K562 (cell line): ENCODE measurements at regions not wholly inside any gene's neighbourhood (a gene's known extent, or its start where the extent isn't known, plus 50 kb on each side); places are given as distances from the start of the nearest gene placed in this dataset.

Experiments
- ATAC-seq: fragments of 200-7000 bp; cut with Tn5 transposase; 3 replicates; pipeline ENCODE4 v1.9.1; 2020; ENCODE audit warnings: moderate library complexity
- BruUV-seq: library from RNA; stranded (reverse); fragments of 400-500 nt; replicated peaks from 2 replicates; lab custom pipeline; 2021; lab: Mats Ljungman, UMichigan
- CTCF ChIA-PET: fragments of 300-600 bp; formaldehyde crosslinking; extraction: SDS; loops from one replicate; lab custom pipeline; 2021; ENCODE audit warnings: low intra/inter-chr PET ratio; lab: Yijun Ruan, JAX
- POLR2A ChIA-PET: fragments of 300-600, 350-650 bp; sonication (Branson Sonifier 250); formaldehyde crosslinking; extraction: SDS; loops from one replicate; lab custom pipeline; 2021; ENCODE audit warnings: antibody characterized with exemption, inconsistent platforms; lab: Yijun Ruan, JAX
- DNase-seq, 4 experiments: peaks; one replicate each; pipeline versions ENCODE4 v3.0.0 to v3.0.0-alpha.2; 2011 to 2018; ENCODE audit warnings: low spot score in 3 of 4, mixed read lengths in 3 of 4; ENCODE audit errors: extremely low read depth in 1 of 4
- FAIRE-seq: peaks from 2 replicates; lab custom pipeline; 2011; peaks lifted over from hg19 to GRCh38; lab: Jason Lieb, UNC
- H2AFZ ChIP-seq: 2 replicates; pipeline ENCODE4 v1.6.0; 2011; ENCODE audit warnings: low read depth, low read length, control low read depth, inconsistent platforms
- H3K27ac ChIP-seq: fragments of 200-600 bp; 3 replicates; pipeline ENCODE4 v1.8.0; 2011; ENCODE audit warnings: low read depth, mild to moderate bottlenecking, control low read depth, inconsistent platforms, low read length, moderate library complexity, mixed read lengths; ENCODE audit errors: extremely low read depth
- H3K27me3 ChIP-seq, 2 experiments: fragments of 300-600 bp in 1 of 2; 2 replicates in 1 of 2; 3 replicates in 1 of 2; pipeline versions ENCODE4 v1.6.0 to v1.8.0; 2011; ENCODE audit warnings: inconsistent platforms in 2 of 2, low read length in 2 of 2, mild to moderate bottlenecking in 1 of 2, mixed read lengths in 1 of 2, moderate library complexity in 1 of 2; ENCODE audit not compliant: control insufficient read depth in 2 of 2, insufficient read depth in 2 of 2
- H3K36me3 ChIP-seq: fragments of 300-600 bp; 3 replicates; pipeline ENCODE4 v1.8.0; 2011; ENCODE audit warnings: mild to moderate bottlenecking, low read length, inconsistent platforms; ENCODE audit not compliant: control insufficient read depth, insufficient read depth
- H3K4me1 ChIP-seq, 2 experiments: fragments of 200-600 bp in 1 of 2; replicated peaks in 1 of 2; 2 replicates in 1 of 2; 3 replicates in 1 of 2; pipeline versions ENCODE4 v1.5.1 to v1.8.0; 2011; ENCODE audit warnings: inconsistent platforms in 2 of 2, low read length in 2 of 2, mild to moderate bottlenecking in 1 of 2, mixed read lengths in 1 of 2, moderate library complexity in 1 of 2; ENCODE audit not compliant: control insufficient read depth in 2 of 2, insufficient read depth in 2 of 2
- H3K4me2 ChIP-seq: 2 replicates; pipeline ENCODE4 v1.6.1; 2011; ENCODE audit warnings: low read length, control low read depth, inconsistent platforms, mixed read lengths; ENCODE audit not compliant: insufficient read depth
- H3K4me3 ChIP-seq: fragments of 200-600 bp; sonication (generic), shearing (Covaris generic); 2 replicates; pipeline ENCODE4 v1.5.1; 2016; ENCODE audit warnings: control low read depth, inconsistent platforms
- H3K79me2 ChIP-seq: fragments of 200-600 bp; 3 replicates; pipeline ENCODE4 v1.8.0; 2011; ENCODE audit warnings: low read length, inconsistent platforms; ENCODE audit not compliant: control insufficient read depth, insufficient read depth
- H3K9ac ChIP-seq, 2 experiments: 2 replicates each; pipeline versions ENCODE4 v1.6.0 to v1.6.1; 2011; ENCODE audit warnings: low read depth in 2 of 2, low read length in 2 of 2, control low read depth in 1 of 2, inconsistent platforms in 1 of 2, mild to moderate bottlenecking in 1 of 2, mixed read lengths in 1 of 2; ENCODE audit not compliant: insufficient read depth in 1 of 2
- H3K9me1 ChIP-seq: one replicate; pipeline ENCODE4 v1.6.0; 2011; ENCODE audit warnings: inconsistent platforms, mild to moderate bottlenecking, low read length, moderate library complexity; ENCODE audit not compliant: control insufficient read depth, insufficient read depth
- H3K9me3 ChIP-seq: replicated peaks from 2 replicates; pipeline ENCODE4 v1.5.1; 2011; ENCODE audit warnings: low read depth, low read length, inconsistent platforms; ENCODE audit not compliant: control insufficient read depth, insufficient read depth
- H4K20me1 ChIP-seq: replicated peaks from 2 replicates; pipeline ENCODE4 v1.6.1; 2011; ENCODE audit warnings: low read length, inconsistent platforms, mixed read lengths; ENCODE audit not compliant: control insufficient read depth, insufficient read depth
- NEUROD1 ChIP-seq: fragments of 150-350 bp; IDR thresholded peaks from 2 replicates; pipeline ENCODE4 v1.6.1; 2014; ENCODE audit warnings: borderline replicate concordance, low read length, low read depth; ENCODE audit not compliant: partially characterized antibody
- STAT5A ChIP-seq: IDR thresholded peaks from 2 replicates; pipeline ENCODE4 v1.6.1; 2012; ENCODE audit warnings: low read length, inconsistent platforms, borderline replicate concordance
- WGBS: fragments of 100-300 bp; shearing (Covaris generic); methylation state at CpG from one replicate; pipeline ENCODE4 v1.1.6; 2016; ENCODE audit warnings: low coverage, mixed read lengths; ENCODE audit not compliant: insufficient coverage; ENCODE audit errors: missing lambda C conversion rate; 5-methylcytosine and 5-hydroxymethylcytosine counted together
- in situ Hi-C: fragments of 300-500 bp; cut with MboI; formaldehyde crosslinking; loops from 4 replicates; pipeline ENCODE4 v1.15.0; 2018; ENCODE audit warnings: inconsistent platforms, mixed read lengths
- intact Hi-C: fragments of 100-400 bp; cut with micrococcal nuclease; formaldehyde crosslinking; loops from 2 replicates; pipeline ENCODE4 v1.14.2; 2022
- TF ChIP-seq, protein P1 (sequence below): fragments of 450-650 bp; IDR thresholded peaks from 2 replicates; pipeline ENCODE4 v1.6.1; 2016; ENCODE audit warnings: mild to moderate bottlenecking, moderate library complexity

DNA sequence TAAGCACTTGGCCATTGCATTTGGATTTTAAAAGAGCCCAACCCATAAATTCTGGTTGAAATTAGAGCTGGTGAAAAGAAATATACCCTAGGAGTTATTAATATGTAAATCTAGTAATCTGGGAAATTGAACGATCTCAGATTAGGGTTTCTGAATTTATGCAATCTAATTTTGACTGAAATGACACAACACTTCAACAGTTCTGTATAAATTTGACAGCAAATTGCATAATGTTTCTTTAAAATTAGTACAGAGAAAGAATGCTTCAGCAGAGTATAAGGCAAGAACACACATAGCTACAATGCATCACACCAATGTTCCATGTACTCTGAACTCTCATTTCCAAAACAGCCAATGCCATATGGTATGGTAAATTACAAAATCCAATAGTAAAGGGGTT, 201.5 kb upstream of the ITGA4 start:
- DNase-seq, result no peak
- no peak for FAIRE-seq
- Histone ChIP-seq H3K9me3 (no peaks in the 10 kb centered on the region), H3K4me3 (no peak overlapping the region), H4K20me1 (no peaks in the 10 kb centered on the region), H3K9ac (no peak overlapping the region), H3K27ac (no peak overlapping the region), H3K27me3 (no peaks in the 10 kb centered on the region), H3K4me1 (no peaks in the 10 kb centered on the region), H3K79me2 (no peaks in the 10 kb centered on the region), H3K9me1 (no peaks in the 10 kb centered on the region), H3K4me2 (no peak overlapping the region), H2AFZ (no peak overlapping the region), H3K36me3 (no peaks in the 10 kb centered on the region)
- BruUV-seq, result no TSS peak
- intact Hi-C loops, result no loop called here
- CTCF ChIA-PET, result no interaction called here
- in situ Hi-C loops, result no loop called here
- 0% methylated on average over 1 of the region's 1 CpG for WGBS
- ATAC-seq, result no peak
- TF ChIP-seq NEUROD1, result no peak
- POLR2A ChIA-PET, result no interaction called here

DNA sequence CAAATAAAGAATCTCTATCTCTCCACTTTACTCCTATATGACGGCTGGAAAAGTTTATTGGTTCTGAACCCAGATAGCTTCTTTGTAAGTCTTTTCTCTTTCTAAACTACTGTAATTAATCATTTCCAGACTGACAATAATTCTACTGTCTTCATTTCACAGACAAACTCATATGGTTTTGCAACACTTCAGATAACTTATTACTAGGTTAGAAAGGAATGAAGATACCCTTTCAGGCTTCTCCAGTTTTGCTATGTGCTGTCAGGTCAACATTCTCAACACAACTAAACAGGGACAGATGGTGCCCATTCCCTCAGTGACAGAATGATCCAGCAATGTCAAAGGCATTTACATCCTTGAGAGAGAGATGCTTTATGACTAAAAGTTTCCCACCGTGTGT, 198.5 kb upstream of the ITGA4 start:
- H3K4me3 ChIP-seq, result no peak overlapping the region
- H3K4me1 ChIP-seq, result no peaks in the 10 kb centered on the region
- H3K27me3 ChIP-seq, result no peaks in the 10 kb centered on the region
- H3K79me2 ChIP-seq, result no peaks in the 10 kb centered on the region
- intact Hi-C loops, result no loop called here
- H2AFZ ChIP-seq, result no peak overlapping the region
- ATAC-seq, result no peak
- in situ Hi-C loops, result no loop called here
- no peaks in the 10 kb centered on the region for H3K9me1 ChIP-seq
- no peak overlapping the region for H3K27ac ChIP-seq
- FAIRE-seq, result no peak
- no peaks in the 10 kb centered on the region for H3K36me3 ChIP-seq
- CTCF ChIA-PET, result no interaction called here
- H3K4me2 ChIP-seq, result no peak overlapping the region
- H3K9ac ChIP-seq, result no peak overlapping the region
- no peak for DNase-seq
- BruUV-seq, result no TSS peak
- H4K20me1 ChIP-seq, result no peaks in the 10 kb centered on the region
- POLR2A ChIA-PET, result no interaction called here
- no peaks in the 10 kb centered on the region for H3K9me3 ChIP-seq
- WGBS, result 0% methylated on average over 2 of the region's 2 CpGs
- TF ChIP-seq, protein P1, sequence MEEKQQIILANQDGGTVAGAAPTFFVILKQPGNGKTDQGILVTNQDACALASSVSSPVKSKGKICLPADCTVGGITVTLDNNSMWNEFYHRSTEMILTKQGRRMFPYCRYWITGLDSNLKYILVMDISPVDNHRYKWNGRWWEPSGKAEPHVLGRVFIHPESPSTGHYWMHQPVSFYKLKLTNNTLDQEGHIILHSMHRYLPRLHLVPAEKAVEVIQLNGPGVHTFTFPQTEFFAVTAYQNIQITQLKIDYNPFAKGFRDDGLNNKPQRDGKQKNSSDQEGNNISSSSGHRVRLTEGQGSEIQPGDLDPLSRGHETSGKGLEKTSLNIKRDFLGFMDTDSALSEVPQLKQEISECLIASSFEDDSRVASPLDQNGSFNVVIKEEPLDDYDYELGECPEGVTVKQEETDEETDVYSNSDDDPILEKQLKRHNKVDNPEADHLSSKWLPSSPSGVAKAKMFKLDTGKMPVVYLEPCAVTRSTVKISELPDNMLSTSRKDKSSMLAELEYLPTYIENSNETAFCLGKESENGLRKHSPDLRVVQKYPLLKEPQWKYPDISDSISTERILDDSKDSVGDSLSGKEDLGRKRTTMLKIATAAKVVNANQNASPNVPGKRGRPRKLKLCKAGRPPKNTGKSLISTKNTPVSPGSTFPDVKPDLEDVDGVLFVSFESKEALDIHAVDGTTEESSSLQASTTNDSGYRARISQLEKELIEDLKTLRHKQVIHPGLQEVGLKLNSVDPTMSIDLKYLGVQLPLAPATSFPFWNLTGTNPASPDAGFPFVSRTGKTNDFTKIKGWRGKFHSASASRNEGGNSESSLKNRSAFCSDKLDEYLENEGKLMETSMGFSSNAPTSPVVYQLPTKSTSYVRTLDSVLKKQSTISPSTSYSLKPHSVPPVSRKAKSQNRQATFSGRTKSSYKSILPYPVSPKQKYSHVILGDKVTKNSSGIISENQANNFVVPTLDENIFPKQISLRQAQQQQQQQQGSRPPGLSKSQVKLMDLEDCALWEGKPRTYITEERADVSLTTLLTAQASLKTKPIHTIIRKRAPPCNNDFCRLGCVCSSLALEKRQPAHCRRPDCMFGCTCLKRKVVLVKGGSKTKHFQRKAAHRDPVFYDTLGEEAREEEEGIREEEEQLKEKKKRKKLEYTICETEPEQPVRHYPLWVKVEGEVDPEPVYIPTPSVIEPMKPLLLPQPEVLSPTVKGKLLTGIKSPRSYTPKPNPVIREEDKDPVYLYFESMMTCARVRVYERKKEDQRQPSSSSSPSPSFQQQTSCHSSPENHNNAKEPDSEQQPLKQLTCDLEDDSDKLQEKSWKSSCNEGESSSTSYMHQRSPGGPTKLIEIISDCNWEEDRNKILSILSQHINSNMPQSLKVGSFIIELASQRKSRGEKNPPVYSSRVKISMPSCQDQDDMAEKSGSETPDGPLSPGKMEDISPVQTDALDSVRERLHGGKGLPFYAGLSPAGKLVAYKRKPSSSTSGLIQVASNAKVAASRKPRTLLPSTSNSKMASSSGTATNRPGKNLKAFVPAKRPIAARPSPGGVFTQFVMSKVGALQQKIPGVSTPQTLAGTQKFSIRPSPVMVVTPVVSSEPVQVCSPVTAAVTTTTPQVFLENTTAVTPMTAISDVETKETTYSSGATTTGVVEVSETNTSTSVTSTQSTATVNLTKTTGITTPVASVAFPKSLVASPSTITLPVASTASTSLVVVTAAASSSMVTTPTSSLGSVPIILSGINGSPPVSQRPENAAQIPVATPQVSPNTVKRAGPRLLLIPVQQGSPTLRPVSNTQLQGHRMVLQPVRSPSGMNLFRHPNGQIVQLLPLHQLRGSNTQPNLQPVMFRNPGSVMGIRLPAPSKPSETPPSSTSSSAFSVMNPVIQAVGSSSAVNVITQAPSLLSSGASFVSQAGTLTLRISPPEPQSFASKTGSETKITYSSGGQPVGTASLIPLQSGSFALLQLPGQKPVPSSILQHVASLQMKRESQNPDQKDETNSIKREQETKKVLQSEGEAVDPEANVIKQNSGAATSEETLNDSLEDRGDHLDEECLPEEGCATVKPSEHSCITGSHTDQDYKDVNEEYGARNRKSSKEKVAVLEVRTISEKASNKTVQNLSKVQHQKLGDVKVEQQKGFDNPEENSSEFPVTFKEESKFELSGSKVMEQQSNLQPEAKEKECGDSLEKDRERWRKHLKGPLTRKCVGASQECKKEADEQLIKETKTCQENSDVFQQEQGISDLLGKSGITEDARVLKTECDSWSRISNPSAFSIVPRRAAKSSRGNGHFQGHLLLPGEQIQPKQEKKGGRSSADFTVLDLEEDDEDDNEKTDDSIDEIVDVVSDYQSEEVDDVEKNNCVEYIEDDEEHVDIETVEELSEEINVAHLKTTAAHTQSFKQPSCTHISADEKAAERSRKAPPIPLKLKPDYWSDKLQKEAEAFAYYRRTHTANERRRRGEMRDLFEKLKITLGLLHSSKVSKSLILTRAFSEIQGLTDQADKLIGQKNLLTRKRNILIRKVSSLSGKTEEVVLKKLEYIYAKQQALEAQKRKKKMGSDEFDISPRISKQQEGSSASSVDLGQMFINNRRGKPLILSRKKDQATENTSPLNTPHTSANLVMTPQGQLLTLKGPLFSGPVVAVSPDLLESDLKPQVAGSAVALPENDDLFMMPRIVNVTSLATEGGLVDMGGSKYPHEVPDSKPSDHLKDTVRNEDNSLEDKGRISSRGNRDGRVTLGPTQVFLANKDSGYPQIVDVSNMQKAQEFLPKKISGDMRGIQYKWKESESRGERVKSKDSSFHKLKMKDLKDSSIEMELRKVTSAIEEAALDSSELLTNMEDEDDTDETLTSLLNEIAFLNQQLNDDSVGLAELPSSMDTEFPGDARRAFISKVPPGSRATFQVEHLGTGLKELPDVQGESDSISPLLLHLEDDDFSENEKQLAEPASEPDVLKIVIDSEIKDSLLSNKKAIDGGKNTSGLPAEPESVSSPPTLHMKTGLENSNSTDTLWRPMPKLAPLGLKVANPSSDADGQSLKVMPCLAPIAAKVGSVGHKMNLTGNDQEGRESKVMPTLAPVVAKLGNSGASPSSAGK, result no peak
- no peak for TF ChIP-seq STAT5A
